ENCODE measurements at regions not wholly inside any gene's neighbourhood (a gene's known extent, or its start where the extent isn't known, plus 50 kb on each side); places are given as distances from the start of the nearest gene placed in this dataset.

DNA sequence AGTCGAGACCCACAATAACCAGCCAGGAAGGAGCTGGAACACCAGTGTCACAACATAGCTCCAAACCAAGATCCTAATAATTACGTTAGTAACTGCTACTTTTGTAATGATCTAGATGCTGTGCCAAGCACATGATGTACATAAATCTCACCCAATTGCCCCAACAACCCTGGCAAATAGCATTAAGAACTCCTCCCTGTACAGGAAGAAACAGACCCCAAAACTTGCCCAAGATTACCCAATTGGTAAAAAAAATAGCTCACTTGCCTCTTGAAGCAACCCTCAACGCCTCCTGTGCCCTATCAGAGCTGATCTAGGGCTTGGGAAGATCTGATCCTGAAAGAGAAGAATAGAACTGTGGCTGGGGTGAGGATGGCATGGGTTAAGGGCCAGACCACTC lies 628.7 kb upstream of the AUTS2 start:
- Histone ChIP-seq H3K9me3 (peaks cover 0 to 5% (median 0%) of the 10 kb centered on the region in 12 donors), H3K4me1 (no peaks in the 10 kb centered on the region), H3K27ac (no peak overlapping the region), H3K36me3 (no peaks in the 10 kb centered on the region), H3K27me3 (peaks cover 0 to 16% (median 0%) of the 10 kb centered on the region in 9 donors), H3K4me3 (no peak overlapping the region)
- TF ChIP-seq CTCF (IDR thresholded peaks at IDR 0.05) (no peak), POLR2A (IDR thresholded peaks at IDR 0.05) (no peak)
- intact Hi-C loops (cut with DNase I): no loop called here
- ATAC-seq: no peak
- DNase-seq: no peak
- 70 to 92% (median 83%) methylated on average over 3 of the region's 3 CpGs for WGBS, 4 donors

DNA sequence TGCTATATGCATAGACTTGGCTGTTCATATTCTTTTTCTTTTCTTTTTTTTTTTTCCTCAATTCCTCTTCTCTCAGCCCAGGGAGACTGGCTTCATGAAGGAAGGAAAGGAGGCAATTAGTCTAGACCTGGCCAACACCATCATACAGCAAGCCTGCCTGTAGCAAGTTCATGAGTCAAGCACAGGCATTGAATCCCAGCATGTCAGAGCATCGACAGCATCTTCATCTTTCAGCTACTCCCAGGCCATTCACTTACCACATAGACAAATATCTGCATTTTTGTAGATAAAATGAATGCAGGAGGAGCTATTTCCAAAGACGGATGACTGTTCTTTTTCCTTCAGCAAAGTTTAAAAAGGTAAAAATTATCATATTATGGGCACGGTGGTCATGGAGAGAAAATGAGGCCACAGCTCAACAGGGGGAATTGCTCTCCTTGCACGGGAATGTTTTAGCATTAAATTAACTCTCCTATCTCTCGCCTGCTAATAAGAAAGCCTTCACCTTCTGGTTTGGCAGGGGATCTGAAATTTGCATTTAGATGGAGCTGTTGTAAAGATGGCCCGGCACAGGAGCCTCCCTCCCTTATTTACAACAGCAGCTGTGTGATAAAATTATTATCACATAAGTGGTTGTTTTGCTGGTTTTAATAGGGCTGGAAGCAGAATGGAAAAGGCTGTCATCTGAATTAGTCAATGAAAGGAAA lies 626.5 kb upstream of the AUTS2 start:
- intact Hi-C loops (cut with DNase I): loop anchor here in 1 of 10 donors (10.0 kb wide), 1 partner anchor 367 kb away; no protein-coding TSS in a partner anchor
- DNase-seq: no peak
- Histone ChIP-seq H3K9me3 (peaks cover 0 to 5% (median 0%) of the 10 kb centered on the region in 12 donors), H3K36me3 (no peaks in the 10 kb centered on the region), H3K4me3 (no peak overlapping the region), H3K27me3 (peaks cover 0 to 16% (median 0%) of the 10 kb centered on the region in 9 donors), H3K27ac (no peak overlapping the region), H3K4me1 (no peaks in the 10 kb centered on the region)
- no peak for ATAC-seq
- 41 to 53% (median 50%) methylated on average over 6 of the region's 6 CpGs for WGBS, 4 donors
- TF ChIP-seq CTCF (IDR thresholded peaks at IDR 0.05) (no peak), POLR2A (IDR thresholded peaks at IDR 0.05) (no peak)

GRCh38 chr7:68977385-68978055 lies 620.8 kb upstream of the AUTS2 start:
- Histone ChIP-seq H3K27ac (peak overlapping the region in 1 of 12 donors; percentile 6), H3K27me3 (peaks cover 0 to 6% (median 0%) of the 10 kb centered on the region in 9 donors), H3K4me3 (no peak overlapping the region), H3K36me3 (no peaks in the 10 kb centered on the region), H3K4me1 (no peaks in the 10 kb centered on the region), H3K9me3 (peaks cover 0 to 5% (median 0%) of the 10 kb centered on the region in 12 donors)
- TF ChIP-seq POLR2A (IDR thresholded peaks at IDR 0.05) (no peak), CTCF (IDR thresholded peaks at IDR 0.05) (no peak)
- ATAC-seq (peak in 2 of 4 donors; percentile 57 to 68), DNase-seq (no peak)
- intact Hi-C loops (cut with DNase I): loop anchor here in 1 of 10 donors (10.0 kb wide), 1 partner anchor 373 kb away; no protein-coding TSS in a partner anchor
- 64 to 76% (median 69%) methylated on average over 14 of the region's 14 CpGs for WGBS, 4 donors

DNA sequence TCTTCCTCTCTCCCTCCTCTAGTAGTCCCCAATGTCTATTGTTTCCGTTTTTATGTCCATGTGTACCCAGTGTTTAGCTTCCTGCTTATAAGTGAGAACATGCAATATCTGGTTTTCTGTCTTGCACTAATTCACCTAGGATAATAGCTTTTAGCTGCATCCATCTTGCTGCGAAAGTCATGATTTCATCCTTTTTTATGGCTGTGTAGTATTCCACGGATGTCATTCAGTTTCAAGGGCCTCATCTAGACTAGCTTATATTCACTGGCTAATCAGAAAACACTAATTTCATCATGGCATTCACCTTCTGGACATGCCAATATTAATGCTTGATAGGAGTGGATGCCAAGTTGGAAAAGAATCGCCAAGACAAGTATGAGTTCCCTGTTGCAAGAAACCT lies 619.6 kb upstream of the AUTS2 start:
- Histone ChIP-seq H3K27ac (no peak overlapping the region), H3K4me3 (no peak overlapping the region), H3K9me3 (peaks cover 0 to 5% (median 0%) of the 10 kb centered on the region in 12 donors), H3K4me1 (no peaks in the 10 kb centered on the region), H3K27me3 (peaks cover 0 to 6% (median 0%) of the 10 kb centered on the region in 9 donors), H3K36me3 (no peaks in the 10 kb centered on the region)
- intact Hi-C loops (cut with DNase I): loop anchor here in 1 of 10 donors (10.0 kb wide), 1 partner anchor 374 kb away; no protein-coding TSS in a partner anchor
- no peak for DNase-seq
- no peak for TF ChIP-seq CTCF (IDR thresholded peaks at IDR 0.05)
- no peak for TF ChIP-seq POLR2A (IDR thresholded peaks at IDR 0.05)
- 95 to 99% (median 98%) methylated on average over 4 of the region's 4 CpGs for WGBS, 4 donors
- ATAC-seq: no peak
